DND-41 (cell line): ENCODE measurements at regions not wholly inside any gene's neighbourhood (a gene's known extent, or its start where the extent isn't known, plus 50 kb on each side); places are given as distances from the start of the nearest gene placed in this dataset.

Source experiments
- ATAC-seq: fragments of 200-7000 bp; cut with Tn5 transposase; 3 replicates; pipeline ENCODE4 v1.9.1; 2021; ENCODE audit warnings: low read depth; ENCODE audit not compliant: insufficient read depth
- DNase-seq: peaks from one replicate; pipeline ENCODE4 v3.0.0-alpha.2; 2020
- H2AFZ ChIP-seq: 2 replicates; pipeline ENCODE4 v1.6.0; 2012; ENCODE audit warnings: low read depth, low read length
- H3K27ac ChIP-seq: 2 replicates; pipeline ENCODE4 v1.5.1; 2012; ENCODE audit warnings: low read length, inconsistent platforms
- H3K27me3 ChIP-seq: fragments of 200-600 bp; sonication (generic); 2 replicates; pipeline ENCODE4 v1.6.0; 2012; ENCODE audit warnings: low read length, mild to moderate bottlenecking, inconsistent platforms; ENCODE audit not compliant: insufficient read depth, poor library complexity
- H3K36me3 ChIP-seq: 2 replicates; pipeline ENCODE4 v1.5.1; 2012; ENCODE audit warnings: low read length, inconsistent platforms; ENCODE audit not compliant: insufficient read depth
- H3K4me1 ChIP-seq: 2 replicates; pipeline ENCODE4 v1.5.1; 2012; ENCODE audit warnings: mild to moderate bottlenecking, low read length; ENCODE audit not compliant: insufficient read depth
- H3K4me2 ChIP-seq: 2 replicates; pipeline ENCODE4 v1.6.0; 2012; ENCODE audit warnings: mild to moderate bottlenecking, moderate library complexity, low read length, inconsistent platforms; ENCODE audit not compliant: insufficient read depth
- H3K4me3 ChIP-seq, 2 experiments: fragments of 200-600 bp in 1 of 2; shearing (Covaris generic) in 1 of 2; 2 replicates each; pipeline ENCODE4 v1.5.1; 2012 to 2016; ENCODE audit warnings: inconsistent platforms in 2 of 2, low read length in 2 of 2, mild to moderate bottlenecking in 2 of 2, low read depth in 1 of 2, moderate library complexity in 1 of 2
- H3K79me2 ChIP-seq: 2 replicates; pipeline ENCODE4 v1.6.0; 2012; ENCODE audit warnings: low read length, inconsistent platforms; ENCODE audit not compliant: insufficient read depth
- H3K9ac ChIP-seq: 2 replicates; pipeline ENCODE4 v1.6.0; 2012; ENCODE audit warnings: low read depth, mild to moderate bottlenecking, inconsistent platforms, low read length, moderate library complexity
- H3K9me3 ChIP-seq: 2 replicates; pipeline ENCODE4 v1.5.1; 2012; ENCODE audit warnings: low read length, moderate library complexity, mild to moderate bottlenecking, inconsistent platforms; ENCODE audit not compliant: insufficient read depth, severe bottlenecking
- H4K20me1 ChIP-seq: 2 replicates; pipeline ENCODE4 v1.6.0; 2012; ENCODE audit warnings: low read length; ENCODE audit not compliant: insufficient read depth
- CTCF ChIP-seq: IDR thresholded peaks from 2 replicates; pipeline ENCODE4 v1.5.1; 2012; ENCODE audit warnings: borderline replicate concordance, low read length, moderate library complexity, mild to moderate bottlenecking; ENCODE audit not compliant: poor library complexity, severe bottlenecking; ENCODE audit errors: extremely low read depth
- EZH2 ChIP-seq: IDR thresholded peaks from 3 replicates; pipeline ENCODE4 v1.6.1; 2012; ENCODE audit warnings: borderline replicate concordance, low read depth, mild to moderate bottlenecking, moderate library complexity, low read length, inconsistent platforms; ENCODE audit not compliant: severe bottlenecking

- Histone ChIP-seq H3K4me1 (no peaks in the 10 kb centered on the region), H3K9me3 (no peaks in the 10 kb centered on the region), H3K36me3 (no peaks in the 10 kb centered on the region), H3K4me2 (no peak overlapping the region), H4K20me1 (no peaks in the 10 kb centered on the region), H3K79me2 (no peaks in the 10 kb centered on the region), H3K9ac (no peak overlapping the region), H3K27ac (no peak overlapping the region), H3K27me3 (no peaks in the 10 kb centered on the region), H2AFZ (no peak overlapping the region), H3K4me3 (no peak overlapping the region)
- DNase-seq (no peak), ATAC-seq (no peak)
- no peak for TF ChIP-seq EZH2
- TF ChIP-seq CTCF = no peak
Observed at GRCh38 chrX:97882306-97882705, 998.6 kb downstream of the RPA4 start.

GRCh38 chrX:97895751-97896150 is 1012.0 kb downstream of the RPA4 start:
- H3K9me3 ChIP-seq = no peaks in the 10 kb centered on the region

GRCh38 chrX:97897998-97898397 is 1014.3 kb downstream of the RPA4 start:
- Histone ChIP-seq H3K36me3 (no peaks in the 10 kb centered on the region), H3K79me2 (no peaks in the 10 kb centered on the region), H3K4me1 (no peaks in the 10 kb centered on the region), H3K27me3 (no peaks in the 10 kb centered on the region), H3K27ac (no peak overlapping the region), H3K4me3 (no peak overlapping the region), H3K4me2 (no peak overlapping the region), H3K9ac (no peak overlapping the region), H4K20me1 (no peaks in the 10 kb centered on the region), H2AFZ (no peak overlapping the region), H3K9me3 (no peaks in the 10 kb centered on the region)
- ATAC-seq (no peak), DNase-seq (no peak)
- TF ChIP-seq EZH2 (no peak), CTCF (no peak)

More at GRCh38 chrX:97895751-97896150, 1012.0 kb downstream of the RPA4 start:
- H3K79me2 ChIP-seq = no peaks in the 10 kb centered on the region
- DNase-seq (no peak), ATAC-seq (no peak)
- no peaks in the 10 kb centered on the region for H4K20me1 ChIP-seq
- no peak overlapping the region for H2AFZ ChIP-seq
- H3K9ac ChIP-seq = no peak overlapping the region
- H3K4me1 ChIP-seq = no peaks in the 10 kb centered on the region
- H3K36me3 ChIP-seq = no peaks in the 10 kb centered on the region
- no peak for TF ChIP-seq EZH2
- no peak for TF ChIP-seq CTCF
- no peaks in the 10 kb centered on the region for H3K27me3 ChIP-seq
- H3K27ac ChIP-seq = no peak overlapping the region
- H3K4me2 ChIP-seq = no peak overlapping the region
- no peak overlapping the region for H3K4me3 ChIP-seq

GRCh38 chrX:97898798-97899197 is 1015.1 kb downstream of the RPA4 start:
- Histone ChIP-seq H3K36me3 (no peaks in the 10 kb centered on the region), H4K20me1 (no peaks in the 10 kb centered on the region), H3K4me2 (no peak overlapping the region), H3K79me2 (no peaks in the 10 kb centered on the region), H3K4me1 (no peaks in the 10 kb centered on the region), H3K27me3 (no peaks in the 10 kb centered on the region), H3K27ac (no peak overlapping the region), H3K9ac (no peak overlapping the region), H3K9me3 (no peaks in the 10 kb centered on the region), H3K4me3 (no peak overlapping the region), H2AFZ (no peak overlapping the region)
- ATAC-seq (no peak), DNase-seq (no peak)
- TF ChIP-seq CTCF = no peak
- TF ChIP-seq EZH2 = no peak
